HG02610 (cell line): ENCODE measurements at regions not wholly inside any gene's neighbourhood (a gene's known extent, or its start where the extent isn't known, plus 50 kb on each side); places are given as distances from the start of the nearest gene placed in this dataset.
"Not testable (repeated sequence)": the region's sequence is repeated elsewhere in the genome, so short reads cannot be mapped to it uniquely, and the experiment has no call there.

ENCODE experiments used
- ATAC-seq: cut with Tn5 transposase; IDR thresholded peaks from one replicate; pipeline ENCODE4 v1.9.1; 2021; ENCODE audit warnings: mild to moderate bottlenecking, moderate library complexity; ENCODE audit not compliant: unreplicated experiment

- ATAC-seq, result no peak
Observed at GRCh38 chr5:28685794-28686193, 1647.4 kb upstream of the CDH9 start.

DNA sequence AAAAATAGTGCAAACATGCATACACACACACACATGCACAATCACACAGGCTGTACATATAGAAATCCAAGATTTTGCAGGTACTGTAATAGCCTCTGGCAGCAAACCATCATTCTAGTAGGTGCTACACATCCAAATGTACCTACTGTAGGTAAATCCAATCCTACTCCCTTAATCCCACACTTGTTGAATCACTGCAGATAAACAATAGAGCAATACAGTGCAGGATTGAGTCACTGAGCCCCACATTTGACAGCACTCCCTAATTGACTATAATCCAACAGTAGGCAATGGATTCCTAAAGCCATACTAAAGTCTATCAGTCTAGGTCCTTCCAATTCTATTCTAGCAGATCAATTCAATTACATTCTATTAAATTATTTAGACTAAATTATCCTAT lies 1640.5 kb upstream of the CDH9 start:
- ATAC-seq, result no peak

DNA sequence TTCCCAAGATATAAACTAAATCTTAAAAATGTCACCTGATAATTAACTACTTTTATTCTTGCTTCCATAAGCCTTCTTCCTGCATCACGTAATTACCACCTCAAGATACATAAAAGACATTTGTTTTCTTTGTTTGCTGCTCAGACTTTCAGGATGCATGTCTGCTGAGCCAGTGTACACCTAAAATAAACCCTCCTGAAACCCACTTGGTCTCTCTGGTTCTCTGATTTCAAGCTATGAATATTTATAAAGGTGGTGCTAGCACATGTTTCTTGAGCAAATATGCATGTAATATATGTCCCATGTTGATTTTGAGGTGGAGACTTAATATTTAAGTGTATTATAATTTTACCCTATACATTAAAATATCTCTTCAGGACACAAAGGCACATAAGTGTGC lies 1627.7 kb upstream of the CDH9 start:
- no peak for ATAC-seq

GRCh38 chr5:28648108-28648507 lies 1609.7 kb upstream of the CDH9 start:
- ATAC-seq, result no peak

- ATAC-seq, result no peak
Observed at GRCh38 chr5:28632607-28633006, 1594.2 kb upstream of the CDH9 start.

GRCh38 chr5:28603869-28604268 lies 1565.5 kb upstream of the CDH9 start:
- ATAC-seq, result no peak

- ATAC-seq, result no peak
Observed at GRCh38 chr5:28602429-28602828, 1564.0 kb upstream of the CDH9 start.

GRCh38 chr5:28596707-28597106 lies 1558.3 kb upstream of the CDH9 start:
- not testable (repeated sequence) for ATAC-seq

GRCh38 chr5:28580616-28581015 lies 1542.2 kb upstream of the CDH9 start:
- no peak for ATAC-seq

DNA sequence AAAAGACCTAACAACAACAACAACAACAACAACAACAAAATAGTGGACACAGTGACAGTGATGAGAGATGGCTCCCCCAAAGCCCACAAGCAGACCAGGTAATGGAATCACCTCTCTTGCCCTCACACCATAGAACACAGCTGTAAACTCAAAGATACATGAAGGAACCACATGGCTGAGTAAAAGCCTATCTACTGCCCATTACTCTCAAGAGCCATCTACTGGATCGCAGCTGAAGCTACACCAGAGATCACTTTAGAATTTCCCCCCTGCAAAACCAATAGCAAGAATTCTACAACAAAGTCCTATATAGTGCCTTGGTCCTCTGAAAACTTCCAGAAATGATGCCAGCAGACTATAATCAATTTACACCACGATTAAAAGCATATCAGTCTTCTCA lies 1537.6 kb upstream of the CDH9 start:
- ATAC-seq, result no peak

DNA sequence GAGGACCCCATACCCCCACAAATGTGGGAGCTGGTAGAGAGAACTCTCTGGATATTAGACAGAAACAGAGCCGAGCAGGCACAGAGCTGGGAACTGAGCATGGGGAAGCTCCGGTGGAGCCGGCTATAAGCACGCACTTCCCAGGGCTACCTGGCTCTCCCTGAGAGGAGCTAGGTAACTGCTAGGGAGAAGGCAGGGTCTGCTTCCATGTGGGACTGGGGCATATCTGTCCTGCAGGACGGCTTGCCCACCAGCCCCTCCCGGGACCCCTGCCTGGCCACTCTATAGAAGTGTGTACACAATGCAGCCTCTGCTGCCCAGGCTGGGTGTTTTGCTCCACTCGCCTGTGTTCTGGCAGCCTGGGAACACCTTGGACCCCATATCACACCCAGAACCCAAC lies 1537.0 kb upstream of the CDH9 start:
- no peak for ATAC-seq

DNA sequence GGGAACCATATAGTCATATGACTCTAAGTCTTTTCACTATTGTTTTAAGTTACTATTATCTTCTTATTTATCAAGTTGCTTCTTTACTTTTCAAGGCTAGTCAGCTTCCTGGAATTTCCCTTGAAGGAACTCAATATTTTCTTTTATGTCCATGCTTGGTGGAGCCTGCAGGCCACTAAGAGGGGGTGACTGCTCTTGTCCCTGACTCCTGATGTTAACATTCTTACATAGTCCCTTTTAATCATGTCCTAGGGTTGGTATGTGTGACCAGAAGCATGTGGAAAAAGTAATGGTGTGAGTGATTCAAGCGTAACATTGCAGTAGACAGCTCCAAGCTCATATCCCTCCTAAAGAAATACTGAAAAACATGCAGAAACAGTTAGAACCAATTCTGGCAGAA lies 1536.2 kb upstream of the CDH9 start:
- ATAC-seq, result no peak

DNA sequence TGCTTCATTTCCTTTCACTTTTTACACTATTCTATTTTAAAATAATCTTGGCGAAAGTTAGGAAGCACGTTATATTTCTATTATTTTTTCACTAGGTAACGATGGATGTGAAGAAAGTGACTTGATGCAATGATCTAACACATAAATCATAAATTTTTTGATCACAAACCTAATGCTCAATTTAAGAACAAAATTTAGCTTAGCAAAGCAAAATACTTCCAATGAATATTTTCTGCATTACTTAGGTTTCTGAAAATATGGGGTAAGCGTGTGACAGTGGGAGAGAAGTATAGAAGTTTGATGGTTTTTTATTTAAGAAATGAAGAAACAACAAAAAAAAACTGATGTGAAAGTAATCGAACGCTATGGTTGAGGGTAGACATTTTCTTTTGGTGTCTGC lies 1528.7 kb upstream of the CDH9 start:
- no peak for ATAC-seq

DNA sequence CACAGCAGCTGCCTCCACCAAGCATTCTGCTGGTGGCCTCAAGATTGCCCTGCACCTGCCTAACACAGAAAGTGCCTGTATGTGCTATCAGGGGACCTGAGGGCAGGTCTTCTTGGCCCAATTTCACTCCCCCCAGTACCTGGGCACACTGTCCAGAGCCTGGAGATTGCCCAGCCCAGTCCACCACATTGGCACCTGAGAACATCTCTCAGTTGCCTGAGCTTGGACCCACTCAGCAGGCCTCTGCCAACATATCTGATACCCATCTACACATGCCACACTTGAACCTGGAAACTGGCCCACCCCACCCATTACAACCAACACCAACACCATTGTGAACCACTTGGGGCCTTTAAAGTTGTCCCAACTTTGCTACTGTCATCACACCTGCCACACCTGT lies 1523.1 kb upstream of the CDH9 start:
- no peak for ATAC-seq

DNA sequence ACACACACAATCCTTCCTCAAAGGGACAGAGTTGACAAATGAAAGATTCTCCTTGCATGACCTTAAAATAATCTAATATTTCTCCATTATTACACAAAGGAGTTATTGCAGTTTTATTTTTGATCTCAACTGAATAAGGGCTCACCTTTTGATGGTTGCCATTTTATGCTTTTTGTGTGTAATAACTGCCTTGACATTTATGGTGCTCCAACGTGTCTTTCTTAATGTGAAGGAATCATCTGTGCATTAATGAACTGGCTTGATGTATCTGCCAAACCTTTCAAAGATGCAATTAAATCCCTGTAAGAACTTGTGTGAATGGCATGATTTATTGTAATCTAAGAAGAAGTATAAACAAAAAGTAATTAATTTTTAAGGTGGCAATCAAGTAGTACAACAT lies 1519.8 kb upstream of the CDH9 start:
- no peak for ATAC-seq

DNA sequence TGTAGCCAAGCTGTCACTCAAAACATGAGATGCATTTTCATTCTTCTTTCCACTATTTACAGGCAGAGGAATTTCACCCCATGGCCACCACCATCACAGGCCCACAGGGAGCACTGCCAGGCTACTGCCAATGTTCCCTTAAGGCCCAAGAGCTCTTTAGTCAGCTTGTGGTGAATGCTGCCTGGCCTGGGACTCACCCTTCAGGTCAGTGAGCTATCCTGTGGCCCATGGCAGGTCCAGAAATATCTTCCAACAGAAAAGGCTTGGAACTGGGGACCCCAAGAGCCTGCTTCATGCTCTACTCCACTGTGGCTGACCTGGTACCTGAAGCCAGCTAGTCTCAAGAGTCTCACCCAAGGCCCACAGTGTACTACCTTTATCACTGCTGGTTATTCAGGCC lies 1518.7 kb upstream of the CDH9 start:
- ATAC-seq, result no peak

DNA sequence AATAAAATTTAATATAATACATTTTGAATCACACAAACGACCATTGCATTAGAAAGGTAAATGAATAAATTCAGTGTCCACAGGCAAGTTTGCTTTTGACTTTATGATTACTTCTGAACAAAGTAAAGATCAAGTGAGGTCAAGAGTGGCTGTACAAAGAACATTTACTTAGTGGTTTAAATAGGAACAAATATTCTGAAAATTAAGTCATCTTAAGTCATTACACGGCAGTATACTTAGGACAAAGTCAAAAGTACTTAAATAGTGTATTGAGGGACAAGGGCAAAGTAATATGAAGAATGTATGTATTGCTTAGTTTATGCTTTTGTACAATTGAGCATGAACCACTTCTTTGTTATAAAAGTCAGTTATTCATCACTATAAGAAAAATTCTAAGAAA lies 1511.2 kb upstream of the CDH9 start:
- no peak for ATAC-seq

GRCh38 chr5:28548856-28549255 lies 1510.5 kb upstream of the CDH9 start:
- ATAC-seq, result no peak

GRCh38 chr5:28544501-28544900 lies 1506.1 kb upstream of the CDH9 start:
- no peak for ATAC-seq

DNA sequence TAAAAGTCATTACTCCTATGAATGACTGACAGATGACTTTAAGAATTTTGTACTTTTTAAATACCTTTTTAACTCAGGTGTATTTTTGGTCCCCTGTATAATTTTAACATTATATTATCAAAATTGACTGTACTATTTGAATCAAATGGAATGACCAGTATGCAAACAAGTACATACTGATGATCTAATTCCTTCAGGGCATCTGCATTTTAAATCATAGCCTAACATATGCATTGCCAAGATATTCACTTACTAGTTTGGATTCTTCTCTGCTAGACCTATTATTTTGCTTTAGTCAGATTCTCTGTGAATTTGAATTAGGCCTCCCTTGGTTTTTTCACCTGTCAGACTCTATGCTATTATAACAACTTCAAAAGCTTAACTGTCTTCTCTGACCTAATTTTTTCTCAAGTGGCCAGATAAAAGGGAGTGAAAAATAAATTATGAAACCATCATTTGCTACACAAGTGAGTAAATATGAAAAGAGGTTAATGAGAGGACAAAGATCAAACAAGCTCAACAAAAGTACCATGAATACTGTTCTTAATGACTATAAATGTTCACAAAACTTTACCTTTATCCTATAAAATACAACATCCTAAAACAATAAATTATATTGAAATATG lies 1505.2 kb upstream of the CDH9 start:
- no peak for ATAC-seq

- ATAC-seq, result no peak
Observed at GRCh38 chr5:28542987-28543386, 1504.6 kb upstream of the CDH9 start.

DNA sequence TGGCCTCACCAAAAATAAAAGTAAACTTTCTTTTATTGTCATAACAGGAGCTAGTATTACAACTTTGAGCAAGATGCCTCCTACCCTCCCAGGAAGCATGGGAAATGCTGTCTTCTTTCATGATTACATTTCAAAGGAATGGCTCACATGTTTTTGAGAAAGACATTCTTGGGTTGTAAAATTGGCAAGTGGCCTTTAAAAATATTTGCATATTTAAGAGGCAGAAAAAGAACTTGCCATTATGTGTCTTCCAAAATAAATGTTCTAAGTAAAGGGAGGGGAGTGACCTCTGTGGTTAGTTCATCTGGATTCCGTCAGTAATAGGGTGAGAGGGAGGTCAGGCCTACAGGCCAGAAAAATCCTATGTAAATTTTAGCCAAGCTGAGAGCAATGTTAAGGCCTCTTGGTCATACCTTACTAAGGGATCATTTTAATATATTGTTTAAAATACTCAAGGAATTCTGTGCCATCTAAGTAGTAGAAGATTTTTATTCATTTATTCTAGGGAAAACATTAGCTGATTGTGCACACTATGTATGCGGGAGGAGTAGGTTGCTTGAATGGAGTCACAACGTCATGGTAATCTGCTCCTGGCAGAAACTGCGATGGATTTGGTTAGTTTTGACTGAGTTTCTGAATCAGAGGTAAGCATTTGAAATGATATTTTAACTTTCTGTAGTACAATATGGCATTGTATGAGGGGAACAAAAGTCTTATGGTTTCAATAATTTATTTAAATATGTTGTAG lies 1485.7 kb upstream of the CDH9 start:
- ATAC-seq, result no peak

DNA sequence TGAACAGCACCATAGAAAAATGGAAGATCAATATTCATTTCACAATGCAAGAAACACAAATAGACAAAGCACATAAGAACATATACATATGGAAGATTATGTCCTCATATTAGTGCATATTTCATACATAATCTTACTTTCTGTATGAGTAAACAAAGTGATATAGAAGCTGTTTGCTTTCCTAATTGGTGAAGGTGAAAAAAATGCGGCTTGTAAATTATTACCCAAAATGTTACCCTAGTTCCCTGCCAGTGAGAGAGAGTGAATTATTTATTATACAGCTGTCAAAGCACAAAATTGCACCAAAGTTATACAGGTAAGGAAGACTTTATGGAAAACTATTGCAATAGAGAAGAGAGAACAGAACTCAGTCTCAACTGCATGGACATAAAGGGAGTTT lies 1485.0 kb upstream of the CDH9 start:
- no peak for ATAC-seq
